MCF 10A (cell line): ENCODE measurements at regions not wholly inside any gene's neighbourhood (a gene's known extent, or its start where the extent isn't known, plus 50 kb on each side); places are given as distances from the start of the nearest gene placed in this dataset.

Experiments
- BruUV-seq: library from RNA; stranded (reverse); fragments of 400-500 nt; replicated peaks from 2 replicates; lab custom pipeline; 2021; lab: Mats Ljungman, UMichigan
- CTCF ChIA-PET: fragments of 300-600 bp; sonication (Branson Sonifier 250); formaldehyde crosslinking; extraction: SDS; loops from one replicate; lab custom pipeline; 2021; ENCODE audit warnings: antibody characterized with exemption, inconsistent platforms; lab: Yijun Ruan, JAX
- POLR2A ChIA-PET: fragments of 300-600, 350-650 bp; sonication (Branson Sonifier 250); formaldehyde crosslinking; extraction: SDS; loops from one replicate; lab custom pipeline; 2020; ENCODE audit warnings: antibody characterized with exemption, inconsistent platforms; lab: Yijun Ruan, JAX
- DNase-seq: peaks from one replicate; pipeline ENCODE4 v3.0.0-alpha.2; 2018; ENCODE audit not compliant: unreplicated experiment
- H3K27ac Mint-ChIP-seq: one replicate; pipeline ENCODE4 v1.8.0; 2022; ENCODE audit warnings: mild to moderate bottlenecking, low read depth, mixed read lengths; ENCODE audit not compliant: unreplicated experiment
- H3K27me3 Mint-ChIP-seq: one replicate; pipeline ENCODE4 v1.8.0; 2022; ENCODE audit warnings: mixed read lengths; ENCODE audit not compliant: insufficient read depth, unreplicated experiment
- H3K36me3 Mint-ChIP-seq: one replicate; pipeline ENCODE4 v1.8.0; 2022; ENCODE audit warnings: mild to moderate bottlenecking, moderate library complexity, mixed read lengths; ENCODE audit not compliant: insufficient read depth, unreplicated experiment
- H3K4me1 Mint-ChIP-seq: one replicate; pipeline ENCODE4 v1.8.0; 2022; ENCODE audit warnings: mixed read lengths; ENCODE audit not compliant: insufficient read depth, unreplicated experiment
- H3K4me3 Mint-ChIP-seq: one replicate; pipeline ENCODE4 v1.8.0; 2022; ENCODE audit warnings: mild to moderate bottlenecking, moderate library complexity, mixed read lengths; ENCODE audit not compliant: unreplicated experiment
- H3K9me3 Mint-ChIP-seq: one replicate; pipeline ENCODE4 v1.8.0; 2022; ENCODE audit warnings: mixed read lengths; ENCODE audit not compliant: unreplicated experiment
- intact Hi-C: fragments of 100-400 bp; cut with micrococcal nuclease; formaldehyde crosslinking; loops from 2 replicates; pipeline ENCODE4 v1.14.1; 2022
- TF ChIP-seq, protein P1 (sequence below): fragments of 200-600 bp; IDR thresholded peaks from one replicate; pipeline ENCODE4 v1.8.0; 2022; ENCODE audit warnings: antibody characterized with exemption, mild to moderate bottlenecking; ENCODE audit not compliant: unreplicated experiment

GRCh38 chr15:46918462-46919140, 798.7 kb upstream of the SEMA6D start:
- no peak overlapping the region for H3K4me3 Mint-ChIP-seq
- no peaks in the 10 kb centered on the region for H3K4me1 Mint-ChIP-seq
- TF ChIP-seq, protein P1, sequence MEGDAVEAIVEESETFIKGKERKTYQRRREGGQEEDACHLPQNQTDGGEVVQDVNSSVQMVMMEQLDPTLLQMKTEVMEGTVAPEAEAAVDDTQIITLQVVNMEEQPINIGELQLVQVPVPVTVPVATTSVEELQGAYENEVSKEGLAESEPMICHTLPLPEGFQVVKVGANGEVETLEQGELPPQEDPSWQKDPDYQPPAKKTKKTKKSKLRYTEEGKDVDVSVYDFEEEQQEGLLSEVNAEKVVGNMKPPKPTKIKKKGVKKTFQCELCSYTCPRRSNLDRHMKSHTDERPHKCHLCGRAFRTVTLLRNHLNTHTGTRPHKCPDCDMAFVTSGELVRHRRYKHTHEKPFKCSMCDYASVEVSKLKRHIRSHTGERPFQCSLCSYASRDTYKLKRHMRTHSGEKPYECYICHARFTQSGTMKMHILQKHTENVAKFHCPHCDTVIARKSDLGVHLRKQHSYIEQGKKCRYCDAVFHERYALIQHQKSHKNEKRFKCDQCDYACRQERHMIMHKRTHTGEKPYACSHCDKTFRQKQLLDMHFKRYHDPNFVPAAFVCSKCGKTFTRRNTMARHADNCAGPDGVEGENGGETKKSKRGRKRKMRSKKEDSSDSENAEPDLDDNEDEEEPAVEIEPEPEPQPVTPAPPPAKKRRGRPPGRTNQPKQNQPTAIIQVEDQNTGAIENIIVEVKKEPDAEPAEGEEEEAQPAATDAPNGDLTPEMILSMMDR = no peak
- H3K9me3 Mint-ChIP-seq = no peaks in the 10 kb centered on the region
- CTCF ChIA-PET = interaction anchor here (0.6 to 1.6 kb wide), 2 partner anchors 13 to 607 kb away, joined by 3 to 9 read pairs; no protein-coding TSS in a partner anchor
- no TSS peak for BruUV-seq
- POLR2A ChIA-PET = no interaction called here
- H3K36me3 Mint-ChIP-seq = no peaks in the 10 kb centered on the region
- intact Hi-C loops = no loop called here
- no peaks in the 10 kb centered on the region for H3K27me3 Mint-ChIP-seq
- no peak overlapping the region for H3K27ac Mint-ChIP-seq
- no peak for DNase-seq

DNA sequence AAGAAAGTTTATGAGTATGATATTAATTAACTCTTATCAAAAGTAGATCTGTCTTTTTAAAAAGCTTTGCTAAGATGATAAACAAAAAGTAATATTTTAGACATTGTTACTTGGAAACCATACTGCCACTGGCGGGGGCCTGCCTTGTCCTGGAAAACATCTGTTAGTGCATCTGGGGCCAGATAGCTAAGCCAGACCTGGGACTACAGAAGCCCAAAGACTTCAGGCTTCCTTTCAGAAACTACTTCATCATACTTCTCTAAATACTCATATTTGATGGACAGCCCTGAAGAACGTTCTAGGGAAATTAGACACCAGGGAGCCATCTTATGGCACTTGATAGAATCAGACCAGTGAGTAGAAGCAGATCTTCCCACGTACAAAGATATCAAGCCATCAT, 795.4 kb upstream of the SEMA6D start:
- POLR2A ChIA-PET = interaction anchor here (0.6 kb wide), 1 partner anchor 1405 kb away, joined by 4 read pairs; no protein-coding TSS in a partner anchor
- BruUV-seq = no TSS peak
- Mint-ChIP-seq H3K36me3 (no peaks in the 10 kb centered on the region), H3K4me1 (no peaks in the 10 kb centered on the region), H3K27me3 (no peaks in the 10 kb centered on the region), H3K9me3 (no peaks in the 10 kb centered on the region), H3K4me3 (no peak overlapping the region), H3K27ac (no peak overlapping the region)
- intact Hi-C loops = no loop called here
- TF ChIP-seq, protein P1 = no peak
- no peak for DNase-seq
- CTCF ChIA-PET = interaction anchor here (1.1 kb wide), 1 partner anchor 610 kb away, joined by 3 read pairs; no protein-coding TSS in a partner anchor

DNA sequence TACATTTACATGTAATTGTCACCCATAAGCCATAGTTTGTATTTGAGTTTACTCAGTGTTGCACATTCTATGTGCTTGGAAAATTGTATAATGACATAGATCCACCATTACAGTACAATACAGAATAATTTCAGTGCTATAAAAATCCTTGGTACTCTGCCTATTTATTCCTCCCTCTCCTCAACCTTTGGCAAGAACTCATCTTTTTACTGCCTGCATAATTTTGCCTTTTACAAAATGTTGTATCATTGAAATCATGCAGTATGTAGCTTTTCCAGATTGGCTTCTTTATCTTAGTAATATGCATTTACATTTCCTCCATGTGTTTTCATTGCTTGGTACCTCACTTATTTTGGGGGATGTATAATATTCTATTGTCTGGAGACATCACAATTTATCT, 786.9 kb upstream of the SEMA6D start:
- Mint-ChIP-seq H3K4me3 (no peak overlapping the region), H3K27ac (no peak overlapping the region), H3K4me1 (peaks cover 6% of the 10 kb centered on the region), H3K9me3 (no peaks in the 10 kb centered on the region), H3K36me3 (no peaks in the 10 kb centered on the region), H3K27me3 (no peaks in the 10 kb centered on the region)
- DNase-seq = no peak
- no TSS peak for BruUV-seq
- ChIA-PET CTCF (no interaction called here), POLR2A (no interaction called here)
- TF ChIP-seq, protein P1 = no peak
- intact Hi-C loops = no loop called here

DNA sequence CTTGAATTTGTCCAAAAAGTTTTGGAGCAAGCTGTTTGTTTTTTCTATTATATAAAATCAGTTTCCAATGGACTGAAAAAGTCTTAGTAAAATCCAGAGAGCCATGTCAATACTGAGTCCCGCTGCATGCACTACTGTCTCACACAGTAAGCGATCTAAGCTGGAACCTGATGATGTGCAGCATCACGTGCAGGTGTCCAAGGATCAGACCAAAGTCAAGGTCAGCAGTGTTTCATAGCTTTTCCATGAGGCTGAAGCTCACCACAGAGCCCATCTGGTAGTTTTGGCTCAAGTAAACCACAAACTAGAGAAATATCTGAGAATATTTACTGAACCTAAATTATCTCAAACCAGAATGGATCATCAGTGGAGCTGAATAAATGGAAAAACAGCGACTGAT, 784.0 kb upstream of the SEMA6D start:
- H3K27ac Mint-ChIP-seq = no peak overlapping the region
- H3K27me3 Mint-ChIP-seq = no peaks in the 10 kb centered on the region
- ChIA-PET CTCF (interaction anchor here (0.7 kb wide), 1 partner anchor 23 kb away, joined by 3 read pairs; no protein-coding TSS in a partner anchor), POLR2A (no interaction called here)
- intact Hi-C loops = no loop called here
- DNase-seq = no peak
- H3K4me3 Mint-ChIP-seq = no peak overlapping the region
- no peaks in the 10 kb centered on the region for H3K36me3 Mint-ChIP-seq
- peaks cover 6% of the 10 kb centered on the region for H3K4me1 Mint-ChIP-seq
- BruUV-seq = no TSS peak
- TF ChIP-seq, protein P1 = no peak
- H3K9me3 Mint-ChIP-seq = no peaks in the 10 kb centered on the region
